Fibroblast of peridontal ligament (primary cell): ENCODE measurements at regions not wholly inside any gene's neighbourhood (a gene's known extent, or its start where the extent isn't known, plus 50 kb on each side); places are given as distances from the start of the nearest gene placed in this dataset.
"Not testable (repeated sequence)": the region's sequence is repeated elsewhere in the genome, so short reads cannot be mapped to it uniquely, and the experiment has no call there.

Source experiments
- DNase-seq: peaks from one replicate; pipeline ENCODE4 v3.0.0-alpha.2; 2010; ENCODE audit errors: extremely low read depth

DNA sequence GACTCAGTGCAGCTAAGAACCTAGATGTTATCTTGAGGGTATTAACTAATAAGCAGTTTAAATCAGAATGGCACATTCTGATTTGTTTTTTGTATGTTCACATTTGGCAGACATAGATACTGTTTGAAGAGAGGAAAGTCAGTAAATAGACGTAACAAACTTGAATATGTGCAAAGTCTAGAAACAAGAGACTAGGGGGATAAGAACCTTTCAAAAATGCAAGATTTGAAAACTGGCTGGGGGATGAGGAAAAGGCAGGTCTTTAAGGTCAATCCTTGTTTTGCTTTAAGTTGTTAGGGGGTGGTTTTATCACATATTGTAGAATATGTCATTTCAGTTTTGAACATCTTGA, 136.5 kb downstream of the ZNF92 start:
- peak; percentile 1 for DNase-seq

DNA sequence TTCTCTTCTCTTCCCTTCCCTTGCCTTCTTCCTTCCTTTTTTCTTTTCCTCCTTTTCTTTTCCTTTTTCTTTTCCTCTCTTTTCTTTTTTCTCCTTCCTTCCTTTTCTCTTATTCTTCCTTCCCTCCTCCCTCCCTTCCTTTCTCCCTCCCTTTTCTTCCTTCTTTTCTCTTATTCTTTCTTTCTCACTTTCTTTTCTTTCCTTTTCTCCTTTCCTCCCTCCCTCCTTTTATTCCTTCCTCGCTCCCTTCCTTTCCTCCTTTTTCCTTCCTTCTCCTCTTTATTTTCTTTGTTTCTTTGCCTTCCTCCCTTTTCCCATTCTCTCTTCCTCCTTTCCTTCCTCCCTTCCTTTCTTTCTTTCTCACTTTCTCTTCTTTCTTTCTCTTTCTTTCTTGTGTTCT, 146.1 kb downstream of the ZNF92 start:
- DNase-seq: not testable (repeated sequence)

DNA sequence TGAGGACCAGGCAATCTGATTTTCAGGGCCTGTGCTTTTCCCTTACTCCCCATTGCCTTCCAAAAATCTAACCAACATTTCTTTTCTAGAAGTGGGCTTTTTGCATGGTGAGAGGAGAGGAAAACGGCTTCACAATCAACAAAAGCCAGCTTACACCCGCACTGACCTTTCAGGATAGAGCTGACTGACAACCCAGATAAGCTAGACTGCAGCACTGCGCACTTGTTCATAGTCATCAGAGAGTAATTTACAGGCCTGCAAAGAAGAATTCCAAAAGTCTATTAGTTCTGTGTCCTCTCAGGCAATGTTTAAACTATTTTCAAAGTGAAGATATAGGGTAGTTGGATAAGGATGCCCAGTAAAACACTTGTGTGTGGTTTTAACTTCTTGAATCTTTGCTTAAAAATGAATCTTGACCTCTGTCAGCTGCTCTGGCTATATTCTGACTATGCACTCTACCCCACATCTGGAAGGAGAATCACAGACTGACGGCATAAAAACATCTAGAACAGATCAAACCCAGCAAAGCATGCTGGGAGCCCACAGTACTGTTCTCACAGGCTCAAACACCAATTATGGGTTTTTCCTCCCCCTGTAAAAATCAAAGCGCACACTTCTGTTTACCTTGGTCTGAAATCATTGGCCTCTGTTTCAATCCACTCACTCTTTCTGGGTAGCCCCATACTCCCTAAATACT, 172.0 kb downstream of the ZNF92 start:
- DNase-seq: not testable (repeated sequence)

DNA sequence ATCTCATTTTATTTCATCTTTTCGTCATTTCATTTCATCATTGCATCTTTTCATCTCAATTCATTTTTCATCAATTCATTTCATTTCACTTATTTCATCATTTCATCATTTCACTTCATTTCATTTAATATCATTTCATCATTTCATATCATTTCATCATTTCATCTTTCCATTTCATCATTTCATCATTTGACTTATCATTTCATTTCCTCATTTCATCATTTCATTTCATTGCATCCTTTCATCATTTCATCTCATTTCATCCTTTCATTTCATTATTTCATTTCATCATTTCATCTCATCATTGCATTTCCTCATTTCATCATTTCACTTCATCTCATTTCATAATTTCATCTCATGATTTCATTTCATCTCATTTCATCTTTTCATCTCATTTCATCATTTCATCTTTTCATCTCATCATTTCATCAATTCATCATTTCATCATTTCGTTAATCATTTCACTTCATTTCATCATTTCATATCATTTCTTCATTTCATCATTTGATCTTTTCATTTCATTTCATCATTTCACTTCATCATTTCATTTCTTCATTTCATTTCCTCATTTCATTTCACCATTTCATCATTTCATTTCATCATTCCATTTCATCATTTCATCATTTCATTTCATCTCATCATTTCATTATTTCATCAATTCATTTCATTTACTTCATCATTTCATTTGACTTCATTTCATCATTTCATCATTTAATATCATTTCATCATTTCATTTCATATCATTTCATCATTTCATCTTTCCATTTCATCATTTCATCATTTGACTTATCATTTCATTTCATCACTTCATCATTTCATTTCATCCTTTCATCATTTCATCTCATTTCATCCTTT, 176.2 kb downstream of the ZNF92 start:
- DNase-seq: not testable (repeated sequence)

DNA sequence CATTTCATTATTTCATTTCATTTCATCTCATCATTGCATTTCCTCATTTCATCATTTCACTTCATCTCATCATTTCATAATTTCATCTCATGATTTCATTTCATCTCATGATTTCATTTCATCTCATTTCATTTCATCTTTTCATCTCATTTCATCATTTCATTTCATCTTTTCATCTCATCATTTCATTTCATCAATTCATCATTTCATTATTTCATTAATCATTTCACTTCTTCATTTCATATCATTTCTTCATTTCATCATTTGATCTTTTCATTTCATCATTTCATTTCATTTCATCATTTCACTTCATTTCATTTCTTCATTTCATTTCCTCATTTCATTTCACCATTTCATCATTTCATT, 176.8 kb downstream of the ZNF92 start:
- not testable (repeated sequence) for DNase-seq

DNA sequence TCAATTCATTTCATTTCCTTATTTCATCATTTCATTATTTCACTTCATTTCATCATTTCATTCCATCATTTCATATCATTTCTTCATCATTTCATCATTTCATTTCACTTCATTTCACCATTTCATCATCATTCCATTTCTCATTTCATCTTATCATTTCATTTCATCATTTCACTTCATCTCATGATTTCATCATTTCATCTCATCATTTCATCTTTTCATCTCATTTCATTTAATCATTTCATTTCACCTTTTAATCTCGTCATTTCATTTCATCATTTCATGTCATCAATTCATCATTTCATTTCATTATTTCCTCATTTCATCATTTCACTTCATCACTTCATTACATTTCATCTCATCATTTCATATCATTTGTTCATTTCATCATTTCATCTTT, 177.4 kb downstream of the ZNF92 start:
- DNase-seq: not testable (repeated sequence)

DNA sequence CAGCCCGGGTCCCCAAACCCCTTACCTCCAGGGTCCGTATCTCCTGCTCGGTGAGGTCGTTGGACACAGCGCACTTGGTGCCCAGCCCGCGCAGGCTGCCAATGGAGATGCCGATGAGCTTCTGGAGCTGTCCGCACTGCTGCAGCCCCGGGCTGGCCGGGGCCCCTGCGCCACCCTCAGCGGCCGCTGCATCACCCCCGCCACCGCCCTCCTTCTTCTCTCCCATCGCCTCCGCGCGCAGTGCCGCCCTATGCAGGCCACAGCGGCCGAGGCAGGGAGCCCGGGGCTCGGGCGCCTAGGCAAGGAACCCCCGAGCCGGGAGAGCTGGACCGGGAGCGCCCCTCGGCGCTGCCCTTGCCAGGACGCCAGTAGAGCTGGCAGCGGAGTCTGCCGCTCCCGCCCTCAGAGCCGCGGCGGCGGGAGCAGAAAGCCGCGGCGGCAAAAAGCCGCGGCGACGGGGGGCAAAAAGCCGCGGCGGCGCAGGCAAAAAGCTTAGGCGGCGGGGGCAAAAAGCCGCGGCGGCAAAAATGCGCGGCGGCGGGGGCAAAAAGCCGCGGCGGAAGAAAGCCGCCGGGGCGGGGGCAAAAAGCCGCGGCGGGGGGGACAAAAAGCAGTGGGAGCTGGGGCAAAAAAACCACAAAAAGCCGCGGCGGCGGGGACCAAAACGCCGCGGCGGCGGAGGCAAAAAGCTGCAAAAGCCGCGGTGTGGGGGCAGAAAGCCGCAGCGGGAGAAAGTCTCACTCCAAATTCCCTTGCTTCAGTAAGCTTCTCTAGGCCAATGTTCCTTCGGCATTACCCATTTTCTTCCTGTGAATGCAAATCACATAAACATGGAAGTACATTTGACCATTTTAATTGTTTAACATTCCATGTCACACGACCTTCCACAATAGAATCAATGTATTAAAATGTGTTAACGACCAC, 181.2 kb downstream of the ZNF92 start:
- not testable (repeated sequence) for DNase-seq

DNA sequence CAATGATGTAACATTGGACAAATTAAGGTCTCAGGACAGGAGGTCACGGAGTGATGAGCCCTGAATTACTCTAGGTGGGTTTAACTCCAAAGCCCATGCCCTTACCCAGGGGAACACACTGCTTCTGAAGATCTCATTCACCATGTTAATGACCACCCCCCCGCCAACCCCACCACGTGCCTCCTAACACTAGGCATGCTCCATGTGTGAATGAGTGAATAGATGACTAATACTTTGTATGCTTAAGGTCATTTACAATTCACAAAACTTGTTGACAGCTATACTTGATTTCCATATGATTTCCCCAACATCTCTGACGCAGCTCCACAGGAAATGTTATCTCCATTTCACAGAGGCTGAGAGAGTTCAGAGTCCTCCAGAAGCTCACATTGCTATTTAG, 184.9 kb downstream of the ZNF92 start:
- DNase-seq: not testable (repeated sequence)

DNA sequence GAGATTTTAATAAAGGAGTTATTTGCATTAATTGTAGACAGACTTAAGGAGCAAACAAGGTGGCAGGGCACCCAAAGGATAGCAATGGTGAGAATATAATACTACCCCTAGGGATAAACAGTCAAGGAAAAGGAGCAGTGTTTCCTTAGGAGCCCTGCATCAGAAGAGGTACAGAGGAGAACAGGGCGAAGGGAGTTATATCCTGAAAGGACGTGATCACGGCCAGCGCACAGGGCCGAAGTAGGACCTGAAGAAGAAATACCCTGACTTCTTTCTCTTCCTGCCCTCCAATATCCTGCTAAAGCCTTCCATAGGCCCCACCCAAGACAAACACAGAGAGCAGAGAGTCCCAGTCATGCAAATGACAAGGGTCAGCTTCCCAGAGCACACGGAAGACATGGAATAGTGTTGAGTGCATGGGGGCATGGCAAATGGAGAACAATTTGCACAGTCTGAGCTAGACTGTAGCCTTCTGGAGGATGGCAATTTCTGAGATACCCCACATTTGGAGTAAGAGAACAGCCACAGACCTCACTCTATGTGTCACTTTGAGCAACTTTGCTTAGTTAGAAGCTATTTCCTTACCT, 188.2 kb downstream of the ZNF92 start:
- DNase-seq: not testable (repeated sequence)

DNA sequence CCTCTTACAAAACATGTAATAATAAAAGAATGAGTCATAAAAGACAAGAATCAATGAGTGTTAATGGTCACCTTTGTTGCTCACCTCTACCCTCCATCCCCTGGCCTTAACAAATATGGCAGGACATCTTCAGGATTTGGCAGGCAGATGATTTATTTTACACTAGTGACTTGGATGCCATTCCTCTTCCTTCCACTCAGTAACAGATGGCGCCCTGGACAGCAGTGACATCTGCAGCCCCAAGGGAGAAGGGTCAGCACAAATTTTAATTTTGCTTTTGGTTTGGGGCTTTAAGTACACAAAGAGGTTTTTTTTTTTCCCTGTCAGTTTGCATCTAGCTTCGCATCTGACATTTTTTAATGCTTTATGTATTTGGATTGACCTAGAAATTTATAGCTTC, 188.9 kb downstream of the ZNF92 start:
- DNase-seq: not testable (repeated sequence)

DNA sequence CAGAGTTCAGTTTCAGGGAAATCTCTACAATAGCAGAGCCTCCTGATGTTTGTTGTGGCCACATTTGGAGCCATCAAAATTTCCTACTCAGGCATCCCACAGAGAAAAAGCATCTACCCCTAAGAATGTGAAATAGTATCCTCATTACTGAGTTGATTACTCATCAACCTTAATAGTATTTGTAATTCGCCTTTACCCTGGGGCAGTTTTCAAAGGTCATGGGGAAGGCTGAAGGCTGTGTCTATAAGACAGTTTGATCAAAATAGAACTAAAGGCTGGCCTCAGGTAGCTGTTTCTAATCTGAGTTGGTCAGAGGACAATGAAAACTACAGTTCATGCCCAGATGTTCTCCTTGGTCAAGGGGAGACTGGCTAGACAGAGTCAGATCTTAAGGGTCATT, 189.7 kb downstream of the ZNF92 start:
- not testable (repeated sequence) for DNase-seq

DNA sequence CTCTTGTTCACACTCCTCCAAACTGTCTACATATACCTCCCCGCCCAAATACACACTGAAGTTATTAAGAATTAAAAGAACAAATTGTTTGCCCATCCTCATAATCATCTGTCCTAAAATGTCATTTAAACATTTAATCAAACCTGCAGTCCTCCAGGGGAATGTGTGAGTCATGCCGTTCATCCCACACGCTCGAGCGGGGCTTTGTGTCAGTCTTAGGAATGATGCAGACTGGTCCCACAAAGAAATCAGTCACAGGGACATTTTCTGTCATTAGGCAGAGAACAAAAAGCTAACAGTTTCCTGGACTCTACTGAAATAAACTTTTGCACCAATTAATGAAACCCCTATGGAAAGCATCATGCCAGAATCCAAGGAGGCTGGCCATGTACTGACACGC, 194.6 kb downstream of the ZNF92 start:
- not testable (repeated sequence) for DNase-seq

DNA sequence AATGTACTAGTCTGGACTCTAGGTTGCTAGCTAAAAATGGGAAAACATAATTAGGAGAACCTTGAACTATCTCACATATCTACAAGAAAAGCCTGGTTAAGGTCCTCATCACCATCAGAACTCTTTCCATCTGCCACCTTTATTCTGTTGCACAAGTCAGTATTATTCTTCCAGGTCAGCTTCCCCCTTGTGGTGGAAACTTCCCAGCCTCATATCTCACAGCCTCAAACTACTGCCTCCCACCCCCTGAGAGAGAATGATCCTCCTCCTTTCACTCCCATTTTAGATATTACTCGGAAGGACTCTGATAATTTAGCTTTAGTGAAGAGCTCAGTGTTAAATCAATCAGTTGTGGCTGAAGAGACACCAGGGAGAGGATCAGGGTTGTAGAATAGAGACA, 197.3 kb downstream of the ZNF92 start:
- DNase-seq: not testable (repeated sequence)

DNA sequence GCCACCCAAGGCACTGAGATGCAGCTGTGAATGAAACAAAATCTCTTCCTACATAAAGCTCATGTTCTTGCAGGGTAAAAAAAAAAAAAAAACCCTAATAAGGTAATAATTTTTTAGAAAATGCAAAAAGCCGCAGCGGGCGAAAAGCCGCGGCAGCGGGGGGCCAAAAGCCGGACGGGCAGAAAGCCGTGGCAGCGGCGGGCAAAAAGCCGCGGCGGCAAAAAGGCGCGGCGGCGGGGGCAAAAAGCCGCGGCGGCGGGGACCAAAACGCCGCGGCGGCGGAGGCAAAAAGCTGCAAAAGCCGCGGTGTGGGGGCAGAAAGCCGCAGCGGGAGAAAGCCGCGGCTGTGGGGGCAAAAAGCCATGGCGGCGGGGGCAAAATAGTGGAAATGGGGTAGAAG, 198.9 kb downstream of the ZNF92 start:
- not testable (repeated sequence) for DNase-seq

DNA sequence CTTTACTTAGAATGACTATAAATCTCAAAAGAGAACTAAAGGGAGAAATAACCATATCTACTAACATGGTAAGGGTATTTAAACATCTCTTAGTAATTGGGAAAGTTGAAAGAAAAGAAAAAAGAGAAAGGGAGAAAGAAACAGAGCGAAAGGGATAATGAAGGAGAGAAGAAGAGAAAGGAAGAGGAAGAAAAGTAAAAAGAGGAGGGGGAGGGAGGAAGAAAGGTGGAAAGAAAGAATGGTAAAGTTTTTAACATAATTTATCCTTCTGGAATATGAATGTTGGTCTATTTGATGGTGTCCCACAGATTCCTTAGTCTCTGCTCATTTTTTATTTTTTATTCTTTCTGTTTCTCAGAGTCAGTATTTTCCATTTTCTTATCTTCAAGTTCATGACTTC, 202.7 kb downstream of the ZNF92 start:
- DNase-seq: not testable (repeated sequence)

DNA sequence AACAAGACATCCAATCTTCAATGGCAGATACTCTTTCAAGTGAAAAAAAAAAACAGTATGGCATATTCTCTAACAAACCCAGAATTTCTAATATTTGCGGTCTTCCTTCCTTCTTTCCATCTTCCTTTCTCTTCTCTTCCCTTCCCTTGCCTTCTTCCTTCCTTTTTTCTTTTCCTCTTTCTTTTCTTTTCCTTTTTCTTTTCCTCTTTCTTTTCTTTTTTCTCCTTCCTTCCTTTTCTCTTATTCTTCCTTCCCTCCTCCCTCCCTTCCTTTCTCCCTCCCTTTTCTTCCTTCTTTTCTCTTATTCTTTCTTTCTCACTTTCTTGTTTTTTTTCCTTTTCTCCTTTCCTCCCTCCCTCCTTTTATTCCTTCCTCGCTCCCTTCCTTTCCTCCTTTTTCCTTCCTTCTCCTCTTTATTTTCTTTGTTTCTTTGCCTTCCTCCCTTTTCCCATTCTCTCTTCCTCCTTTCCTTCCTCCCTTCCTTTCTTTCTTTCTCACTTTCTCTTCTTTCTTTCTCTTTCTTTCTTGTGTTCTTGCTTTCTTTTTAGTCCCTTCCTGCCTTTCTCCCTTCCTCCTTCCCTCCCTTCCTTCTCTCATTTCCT, 209.0 kb downstream of the ZNF92 start:
- not testable (repeated sequence) for DNase-seq

DNA sequence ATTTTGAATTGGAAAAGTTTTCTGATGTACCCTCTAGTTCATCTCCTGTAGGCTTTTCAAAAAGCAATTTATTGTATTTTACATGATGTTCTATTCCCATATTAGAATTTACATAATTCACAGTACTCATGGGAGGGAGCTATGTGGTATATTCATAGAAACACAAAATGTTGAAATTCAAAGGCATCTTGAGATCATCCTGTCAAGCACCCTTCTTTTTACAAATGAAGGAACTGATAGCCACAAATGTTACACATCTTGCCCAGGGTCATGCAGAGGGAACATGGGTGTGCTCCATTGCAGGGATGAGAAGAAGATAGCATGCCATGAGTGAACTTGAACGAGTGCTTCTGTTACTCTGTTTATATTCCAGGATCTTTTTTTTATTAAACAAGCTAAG, 228.8 kb downstream of the ZNF92 start:
- DNase-seq: not testable (repeated sequence)

DNA sequence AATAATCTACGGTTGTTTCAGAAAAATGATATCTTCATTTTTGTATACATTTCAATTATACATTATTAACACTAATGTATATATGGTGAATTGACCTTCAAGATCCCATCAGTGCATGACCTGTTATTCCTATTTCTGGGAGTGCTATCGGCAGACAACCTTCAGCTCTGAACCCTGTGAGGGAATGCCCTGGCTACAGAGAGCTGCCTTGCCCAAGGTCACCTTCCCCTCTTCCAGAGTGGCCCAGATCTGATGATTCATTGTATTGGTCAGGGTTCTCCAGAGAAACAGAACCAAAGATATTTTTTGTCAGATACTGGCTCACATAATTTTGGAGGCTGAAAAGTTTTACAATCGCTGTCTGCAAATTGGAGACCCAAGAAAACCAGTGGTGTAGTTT, 235.5 kb downstream of the ZNF92 start:
- no peak for DNase-seq

DNA sequence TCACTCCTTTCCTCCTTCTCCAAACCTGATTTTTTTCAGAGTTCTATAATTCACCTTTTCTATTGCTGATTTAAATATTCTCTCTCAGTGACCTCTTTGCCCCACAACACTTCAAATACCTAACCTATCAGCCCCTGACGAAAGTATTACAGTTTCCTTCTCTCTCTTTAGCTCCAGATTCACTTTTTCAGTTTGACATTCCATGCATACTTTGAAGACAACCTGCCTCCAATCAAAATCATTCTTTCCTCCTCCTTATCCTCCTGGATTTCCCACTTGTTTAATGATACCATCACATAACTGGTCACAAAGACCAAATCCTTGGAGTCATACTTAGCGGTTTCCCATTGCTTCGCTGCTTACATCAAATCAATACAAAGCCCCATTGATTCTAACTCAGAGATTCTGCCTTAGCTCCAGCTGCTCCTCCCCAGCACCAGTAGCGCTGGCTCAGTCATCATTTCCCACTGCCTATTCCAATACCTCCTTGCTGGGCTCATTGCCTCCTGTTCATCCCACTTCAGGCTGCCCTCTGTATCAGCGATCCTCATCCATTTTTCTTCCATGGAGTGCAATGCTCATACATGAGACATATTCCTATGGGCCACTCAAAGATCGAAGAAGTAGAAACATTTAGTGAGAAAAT, 240.1 kb downstream of the ZNF92 start:
- not testable (repeated sequence) for DNase-seq

DNA sequence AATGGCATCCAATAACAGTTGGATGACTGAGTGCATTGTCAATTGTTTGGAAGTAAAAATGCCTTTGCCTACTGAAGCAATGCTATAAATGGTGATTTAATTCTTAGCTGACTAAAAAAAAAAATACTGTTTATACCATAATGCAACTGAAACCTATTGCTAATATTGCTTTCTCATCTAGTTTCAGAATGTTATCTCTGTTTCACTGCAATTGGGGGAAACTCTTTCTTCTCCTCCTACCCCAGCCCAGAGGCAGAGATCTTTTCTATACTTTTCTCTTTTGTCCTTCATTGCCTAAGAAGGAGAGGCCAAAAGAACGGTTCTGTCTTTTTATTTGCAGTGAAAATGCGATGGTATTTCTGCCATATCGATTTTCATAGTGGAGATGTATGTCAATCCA, 242.5 kb downstream of the ZNF92 start:
- not testable (repeated sequence) for DNase-seq

DNA sequence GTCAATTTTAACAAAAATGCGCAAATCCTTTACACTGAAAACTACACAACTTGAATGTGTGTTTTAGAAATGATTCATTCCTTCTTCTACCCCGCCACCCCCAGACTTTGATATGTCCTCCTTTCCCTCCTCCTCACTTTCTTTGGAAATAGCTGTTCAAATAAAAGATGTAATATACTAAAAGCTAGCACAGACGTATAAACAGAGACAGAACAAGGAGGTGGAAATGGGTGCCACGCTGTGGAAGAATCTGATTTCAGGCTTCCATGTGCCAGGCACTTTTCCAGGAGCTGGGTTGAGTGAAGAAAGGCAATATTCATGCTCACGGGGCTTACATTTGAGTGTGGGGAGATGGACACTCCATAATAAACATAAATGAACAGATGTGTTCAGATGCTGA, 246.6 kb downstream of the ZNF92 start:
- DNase-seq: not testable (repeated sequence)
